Vagina (tissue), 2 donors: ENCODE measurements at regions not wholly inside any gene's neighbourhood (a gene's known extent, or its start where the extent isn't known, plus 50 kb on each side); places are given as distances from the start of the nearest gene placed in this dataset.

Experiments
- POLR2A ChIP-seq, 2 donors: fragments of 450-650 bp; IDR thresholded peaks; one replicate each; pipeline ENCODE4 v1.6.1; 2017; ENCODE audit warnings: antibody characterized with exemption in 2 of 2, mild to moderate bottlenecking in 2 of 2, moderate library complexity in 2 of 2
- POLR2AphosphoS5 ChIP-seq, 2 donors: sonication (generic); formaldehyde crosslinking; IDR thresholded peaks; one replicate each; pipeline ENCODE4 v1.9.0; 2017; ENCODE audit warnings: antibody characterized with exemption in 2 of 2, mild to moderate bottlenecking in 2 of 2, low read depth in 1 of 2; ENCODE audit not compliant: insufficient read depth in 1 of 2
- TF ChIP-seq, protein P1 (sequence below), 3 experiments: fragments of 450-650 bp in 2 of 3; fragments of 200-600 bp in 1 of 3; sonication (generic) in 1 of 3; IDR thresholded peaks; one replicate each; pipeline ENCODE4 v1.5.1; 2017 to 2019; ENCODE audit warnings: antibody characterized with exemption in 3 of 3, mild to moderate bottlenecking in 2 of 3, moderate library complexity in 2 of 3

DNA sequence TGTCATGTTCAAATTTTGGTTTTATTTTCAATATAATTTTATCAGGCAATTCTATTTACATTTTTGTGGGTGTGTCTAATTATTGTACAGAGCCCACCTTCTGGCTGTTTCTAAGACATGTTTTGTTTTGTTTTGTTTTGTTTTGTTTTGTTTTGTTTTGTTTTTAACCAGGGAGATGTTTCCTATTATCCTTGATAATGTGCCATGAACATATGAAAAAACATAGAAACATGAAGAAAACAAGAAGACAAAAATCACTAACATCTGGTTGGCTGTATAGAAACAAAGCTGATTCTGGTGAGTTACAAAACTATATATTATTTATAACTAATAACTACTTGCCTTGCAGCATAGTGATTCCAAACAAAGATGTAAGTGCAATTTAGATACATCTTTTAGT is 128.1 kb upstream of the TRPC4 start:
- TF ChIP-seq, protein P1, sequence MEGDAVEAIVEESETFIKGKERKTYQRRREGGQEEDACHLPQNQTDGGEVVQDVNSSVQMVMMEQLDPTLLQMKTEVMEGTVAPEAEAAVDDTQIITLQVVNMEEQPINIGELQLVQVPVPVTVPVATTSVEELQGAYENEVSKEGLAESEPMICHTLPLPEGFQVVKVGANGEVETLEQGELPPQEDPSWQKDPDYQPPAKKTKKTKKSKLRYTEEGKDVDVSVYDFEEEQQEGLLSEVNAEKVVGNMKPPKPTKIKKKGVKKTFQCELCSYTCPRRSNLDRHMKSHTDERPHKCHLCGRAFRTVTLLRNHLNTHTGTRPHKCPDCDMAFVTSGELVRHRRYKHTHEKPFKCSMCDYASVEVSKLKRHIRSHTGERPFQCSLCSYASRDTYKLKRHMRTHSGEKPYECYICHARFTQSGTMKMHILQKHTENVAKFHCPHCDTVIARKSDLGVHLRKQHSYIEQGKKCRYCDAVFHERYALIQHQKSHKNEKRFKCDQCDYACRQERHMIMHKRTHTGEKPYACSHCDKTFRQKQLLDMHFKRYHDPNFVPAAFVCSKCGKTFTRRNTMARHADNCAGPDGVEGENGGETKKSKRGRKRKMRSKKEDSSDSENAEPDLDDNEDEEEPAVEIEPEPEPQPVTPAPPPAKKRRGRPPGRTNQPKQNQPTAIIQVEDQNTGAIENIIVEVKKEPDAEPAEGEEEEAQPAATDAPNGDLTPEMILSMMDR (IDR thresholded peaks at IDR 0.05): no peak
- TF ChIP-seq POLR2AphosphoS5 (IDR thresholded peaks at IDR 0.05; ENCODE audit: insufficient read depth in 1 of 2, low read depth in 1 of 2): no peak
- TF ChIP-seq POLR2A (IDR thresholded peaks at IDR 0.05): no peak
